ENCODE measurements at regions not wholly inside any gene's neighbourhood (a gene's known extent, or its start where the extent isn't known, plus 50 kb on each side); places are given as distances from the start of the nearest gene placed in this dataset.

- Histone ChIP-seq H3K4me3 (no peak overlapping the region), H3K36me3 (no peaks in the 10 kb centered on the region), H3K27me3 (no peaks in the 10 kb centered on the region), H3K27ac (no peak overlapping the region), H3K4me1 (peaks cover 0 to 8% of the 10 kb centered on the region in 2 donors), H3K9me3 (no peaks in the 10 kb centered on the region)
- in situ Hi-C loops (cut with MboI; ENCODE audit: low sequenced_read_pairs in 4 of 4) = no loop called here
- no peak for TF ChIP-seq POLR2A (IDR thresholded peaks at IDR 0.05)
- TF ChIP-seq, protein P1, sequence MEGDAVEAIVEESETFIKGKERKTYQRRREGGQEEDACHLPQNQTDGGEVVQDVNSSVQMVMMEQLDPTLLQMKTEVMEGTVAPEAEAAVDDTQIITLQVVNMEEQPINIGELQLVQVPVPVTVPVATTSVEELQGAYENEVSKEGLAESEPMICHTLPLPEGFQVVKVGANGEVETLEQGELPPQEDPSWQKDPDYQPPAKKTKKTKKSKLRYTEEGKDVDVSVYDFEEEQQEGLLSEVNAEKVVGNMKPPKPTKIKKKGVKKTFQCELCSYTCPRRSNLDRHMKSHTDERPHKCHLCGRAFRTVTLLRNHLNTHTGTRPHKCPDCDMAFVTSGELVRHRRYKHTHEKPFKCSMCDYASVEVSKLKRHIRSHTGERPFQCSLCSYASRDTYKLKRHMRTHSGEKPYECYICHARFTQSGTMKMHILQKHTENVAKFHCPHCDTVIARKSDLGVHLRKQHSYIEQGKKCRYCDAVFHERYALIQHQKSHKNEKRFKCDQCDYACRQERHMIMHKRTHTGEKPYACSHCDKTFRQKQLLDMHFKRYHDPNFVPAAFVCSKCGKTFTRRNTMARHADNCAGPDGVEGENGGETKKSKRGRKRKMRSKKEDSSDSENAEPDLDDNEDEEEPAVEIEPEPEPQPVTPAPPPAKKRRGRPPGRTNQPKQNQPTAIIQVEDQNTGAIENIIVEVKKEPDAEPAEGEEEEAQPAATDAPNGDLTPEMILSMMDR (IDR thresholded peaks at IDR 0.05 in 4 of 5, conservative IDR thresholded peaks at IDR 0.05 in 1 of 5) = no peak
- ATAC-seq (no peak), DNase-seq (no peak)
- intact Hi-C loops (cut with DNase I; ENCODE audit: low total_unique reads) = no loop called here
Measured at GRCh38 chr11:123378096-123378495, 52.0 kb upstream of the GRAMD1B start.

GRCh38 chr11:123377355-123377754, 52.7 kb upstream of the GRAMD1B start:
- DNase-seq (no peak), ATAC-seq (no peak)
- Histone ChIP-seq H3K4me3 (no peak overlapping the region), H3K27me3 (no peaks in the 10 kb centered on the region), H3K4me1 (peaks cover 0 to 8% of the 10 kb centered on the region in 2 donors), H3K36me3 (no peaks in the 10 kb centered on the region), H3K27ac (no peak overlapping the region), H3K9me3 (no peaks in the 10 kb centered on the region)
- intact Hi-C loops (cut with DNase I; ENCODE audit: low total_unique reads) = no loop called here
- in situ Hi-C loops (cut with MboI; ENCODE audit: low sequenced_read_pairs in 4 of 4) = no loop called here
- TF ChIP-seq POLR2A (IDR thresholded peaks at IDR 0.05) = no peak
- TF ChIP-seq, protein P1 (IDR thresholded peaks at IDR 0.05 in 4 of 5, conservative IDR thresholded peaks at IDR 0.05 in 1 of 5) = no peak

DNA sequence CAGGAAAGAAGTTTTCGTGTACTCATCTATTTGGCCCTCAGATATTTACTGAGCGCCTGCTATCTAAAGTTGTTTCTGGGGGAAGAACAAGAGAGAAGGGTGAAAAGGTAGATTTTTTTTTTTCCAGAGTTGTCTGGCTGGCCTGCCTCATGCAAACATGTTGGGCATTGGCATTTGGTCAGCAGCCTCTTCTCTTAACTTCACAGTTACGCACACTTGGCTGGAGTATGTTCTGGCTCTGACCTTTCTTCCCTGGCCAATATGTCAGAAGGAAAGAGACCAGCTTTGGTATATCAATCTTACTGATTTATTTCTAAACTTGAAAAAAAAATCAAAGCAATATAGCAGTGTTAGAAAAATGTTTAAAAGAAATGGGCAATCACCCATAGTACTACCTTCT, 54.2 kb upstream of the GRAMD1B start:
- Histone ChIP-seq H3K27ac (no peak overlapping the region), H3K4me1 (peaks cover 0 to 8% of the 10 kb centered on the region in 2 donors), H3K9me3 (no peaks in the 10 kb centered on the region), H3K27me3 (no peaks in the 10 kb centered on the region), H3K4me3 (no peak overlapping the region), H3K36me3 (no peaks in the 10 kb centered on the region)
- DNase-seq (no peak), ATAC-seq (no peak)
- intact Hi-C loops (cut with DNase I; ENCODE audit: low total_unique reads) = no loop called here
- no peak for TF ChIP-seq POLR2A (IDR thresholded peaks at IDR 0.05)
- TF ChIP-seq, protein P1 (IDR thresholded peaks at IDR 0.05 in 4 of 5, conservative IDR thresholded peaks at IDR 0.05 in 1 of 5) = no peak
- in situ Hi-C loops (cut with MboI; ENCODE audit: low sequenced_read_pairs in 4 of 4) = no loop called here

- ATAC-seq = no peak
- no peak overlapping the region for H3K4me3 ChIP-seq
- H3K36me3 ChIP-seq = no peaks in the 10 kb centered on the region
- no peaks in the 10 kb centered on the region for H3K27me3 ChIP-seq
- TF ChIP-seq, protein P1 (IDR thresholded peaks at IDR 0.05 in 4 of 5, conservative IDR thresholded peaks at IDR 0.05 in 1 of 5) = no peak
- TF ChIP-seq POLR2A (IDR thresholded peaks at IDR 0.05) = no peak
- H3K9me3 ChIP-seq = no peaks in the 10 kb centered on the region
- H3K27ac ChIP-seq = no peak overlapping the region
- peaks cover 0 to 8% of the 10 kb centered on the region in 2 donors for H3K4me1 ChIP-seq
- DNase-seq = no peak
- intact Hi-C loops (cut with DNase I; ENCODE audit: low total_unique reads) (no loop called here), in situ Hi-C loops (cut with MboI; ENCODE audit: low sequenced_read_pairs in 4 of 4) (no loop called here)
Measured at GRCh38 chr11:123374622-123374968, 55.5 kb upstream of the GRAMD1B start.
